GM21360 (cell line): ENCODE measurements at regions not wholly inside any gene's neighbourhood (a gene's known extent, or its start where the extent isn't known, plus 50 kb on each side); places are given as distances from the start of the nearest gene placed in this dataset.
"Not testable (repeated sequence)": the region's sequence is repeated elsewhere in the genome, so short reads cannot be mapped to it uniquely, and the experiment has no call there.

Source experiments
- ATAC-seq: cut with Tn5 transposase; IDR thresholded peaks from one replicate; pipeline ENCODE4 v1.9.1; 2021; ENCODE audit warnings: mild to moderate bottlenecking, moderate library complexity; ENCODE audit not compliant: unreplicated experiment

DNA sequence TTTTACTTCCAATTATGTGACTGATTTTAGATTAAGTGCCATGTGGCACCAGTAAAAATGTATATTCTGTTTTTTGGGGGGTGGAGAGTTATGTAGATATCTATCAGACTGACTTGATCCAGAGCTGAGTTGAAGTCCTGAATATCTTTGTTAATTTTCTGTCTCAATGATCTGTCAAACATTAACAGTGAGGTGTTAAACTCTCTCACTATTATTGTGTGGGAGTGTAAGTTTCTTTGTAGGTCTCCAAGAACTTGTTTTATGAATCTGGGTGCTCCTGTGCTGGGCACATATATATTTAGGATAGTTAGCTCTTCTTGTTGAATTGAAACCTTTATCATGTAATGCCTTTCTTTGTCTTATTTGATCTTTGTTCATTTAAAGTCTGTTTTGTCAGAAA lies 276.5 kb upstream of the USP25 start:
- no peak for ATAC-seq

GRCh38 chr21:15453785-15454184 lies 276.0 kb upstream of the USP25 start:
- not testable (repeated sequence) for ATAC-seq

DNA sequence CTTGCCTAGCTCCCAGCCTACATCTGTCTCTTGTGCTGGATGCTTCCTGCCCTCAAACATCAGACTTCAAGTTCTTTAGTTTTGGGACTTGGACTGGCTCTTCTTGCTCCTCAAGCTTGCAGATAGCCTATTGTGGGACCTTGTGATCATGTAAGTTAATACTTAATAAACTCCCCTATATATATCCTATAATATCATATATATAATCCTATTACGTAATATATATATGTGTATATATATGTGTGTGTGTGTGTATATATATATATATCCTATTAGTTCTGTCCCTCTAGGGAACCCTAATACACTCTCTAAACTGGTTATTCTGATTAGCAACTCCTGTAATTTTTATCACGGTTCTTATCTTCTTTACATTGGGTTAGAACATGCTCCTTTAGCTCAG lies 274.9 kb upstream of the USP25 start:
- ATAC-seq = not testable (repeated sequence)

DNA sequence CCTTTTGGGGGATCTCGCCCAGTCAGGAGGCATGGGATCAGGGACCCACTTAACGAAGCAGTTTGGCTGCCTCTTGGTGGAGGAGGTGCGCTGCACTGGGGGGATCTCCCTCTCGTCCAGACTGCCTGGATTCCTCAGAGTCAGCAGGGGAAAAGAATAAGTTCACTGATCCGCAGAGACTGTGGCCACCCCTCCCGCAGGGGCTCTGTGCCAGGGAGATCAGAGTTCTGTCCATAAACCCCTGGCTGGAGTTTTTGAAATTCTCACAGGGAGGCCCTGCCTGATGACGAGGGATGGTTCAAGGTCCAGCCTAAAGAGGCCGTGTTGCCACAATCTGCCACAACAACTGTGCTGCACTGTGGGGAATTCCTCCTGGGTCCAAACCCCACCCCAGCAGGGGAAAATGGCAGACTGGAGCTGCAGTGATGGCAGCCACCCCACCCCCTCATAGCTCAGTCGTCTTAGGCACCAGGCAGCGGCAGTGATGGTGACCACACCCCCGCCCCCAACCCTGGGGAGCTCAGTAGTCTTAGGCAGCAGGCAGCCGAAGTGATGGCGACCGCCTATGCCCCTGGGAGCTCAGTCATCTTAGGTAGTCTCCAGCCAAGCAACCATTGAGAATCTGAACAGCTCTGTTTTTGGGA lies 273.8 kb upstream of the USP25 start:
- no peak for ATAC-seq

GRCh38 chr21:15457965-15458364 lies 271.8 kb upstream of the USP25 start:
- ATAC-seq = no peak

- ATAC-seq = no peak
Observed at GRCh38 chr21:15462092-15462491, 267.7 kb upstream of the USP25 start.

- no peak for ATAC-seq
Observed at GRCh38 chr21:15466329-15466728, 263.5 kb upstream of the USP25 start.

DNA sequence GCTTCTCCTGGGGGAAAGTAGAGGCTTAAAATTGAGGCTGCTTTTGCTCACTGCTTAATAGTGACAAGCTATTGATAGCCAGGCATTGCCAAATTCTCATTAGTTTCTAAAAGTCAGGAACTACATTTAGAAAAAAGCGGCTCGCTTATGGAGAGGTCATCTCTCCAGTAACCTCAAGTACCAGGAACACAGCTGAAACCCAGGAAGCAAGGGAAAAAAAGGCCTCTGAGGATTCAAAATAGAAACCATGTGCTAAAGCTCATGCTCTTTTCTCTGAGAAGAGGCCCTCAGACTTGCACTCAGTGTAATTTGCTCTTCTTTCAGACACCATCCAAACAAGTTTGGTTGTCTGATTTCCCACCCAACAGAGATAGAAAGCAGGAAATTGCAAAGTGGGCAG lies 261.4 kb upstream of the USP25 start:
- no peak for ATAC-seq

DNA sequence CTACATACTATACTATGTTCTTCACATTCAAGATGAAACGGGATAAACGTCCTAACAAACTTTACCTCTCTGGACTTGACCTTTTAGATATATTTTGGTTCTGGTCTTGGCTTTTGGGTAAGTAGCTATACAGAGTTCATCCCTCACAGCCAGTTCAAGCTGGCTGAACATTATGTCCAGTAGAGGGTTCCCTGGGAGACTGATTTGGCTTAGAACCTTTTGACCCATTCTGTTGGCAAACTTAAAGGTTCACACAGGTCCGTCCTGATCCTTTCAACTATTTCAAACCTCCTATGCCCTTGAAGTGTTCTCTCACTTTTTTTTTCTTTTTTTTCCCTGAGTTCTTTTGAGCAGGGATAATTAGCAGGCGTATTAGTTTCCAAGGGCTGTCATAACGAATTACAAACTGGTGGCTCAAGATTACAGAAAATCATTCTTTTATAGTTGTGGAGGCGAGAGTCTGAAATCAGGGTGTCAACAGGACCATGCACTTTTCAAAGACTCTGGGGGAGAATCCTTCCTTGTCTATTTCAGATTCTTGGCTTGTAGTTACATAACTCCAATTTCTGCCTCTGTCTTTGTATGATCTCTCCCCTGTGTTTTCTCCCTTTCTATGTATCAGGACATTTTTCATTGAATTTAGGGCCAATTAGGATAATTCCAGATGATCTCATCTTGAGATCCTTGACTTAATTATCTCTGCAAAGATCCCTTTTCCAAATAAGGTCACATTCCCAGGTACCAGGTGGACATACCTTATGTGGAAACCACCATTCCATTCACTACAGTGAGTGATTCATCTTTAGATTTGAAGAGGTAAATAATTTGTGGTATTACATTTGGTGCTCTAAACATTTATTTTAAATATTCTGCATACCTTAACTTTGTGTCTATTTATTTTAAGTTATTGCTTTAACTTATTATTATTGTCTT lies 257.4 kb upstream of the USP25 start:
- no peak for ATAC-seq

GRCh38 chr21:15477773-15478172 lies 252.0 kb upstream of the USP25 start:
- not testable (repeated sequence) for ATAC-seq

- no peak for ATAC-seq
Observed at GRCh38 chr21:15480160-15480559, 249.6 kb upstream of the USP25 start.

DNA sequence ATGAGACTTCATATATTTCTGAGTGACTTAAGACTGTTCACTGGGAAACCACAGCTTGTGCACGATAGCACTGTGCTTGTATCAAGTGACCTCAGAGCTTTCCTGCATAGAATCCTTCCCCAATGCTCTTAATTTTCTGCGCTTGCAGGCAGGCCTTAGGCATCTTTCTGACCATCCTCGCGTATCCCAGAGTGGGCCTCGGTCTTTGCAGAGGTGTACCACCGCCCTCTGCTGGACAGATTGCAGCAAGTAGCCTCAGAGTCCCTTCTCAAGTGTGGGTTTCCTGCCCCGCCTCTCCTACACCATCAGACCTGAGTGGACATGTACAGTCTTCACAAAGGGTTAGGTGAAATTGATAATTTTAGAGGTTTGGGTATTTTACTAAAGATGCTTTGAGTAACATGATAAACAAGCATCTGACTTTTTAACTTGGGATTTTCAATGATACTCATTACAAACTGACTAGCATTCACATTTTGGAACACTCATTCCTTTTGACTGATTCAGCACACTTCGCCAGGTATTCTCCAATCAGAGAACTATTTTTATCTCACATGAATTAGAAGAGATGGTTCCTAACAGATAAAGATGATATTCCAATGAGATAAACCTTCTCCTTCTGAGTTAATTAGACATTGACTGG lies 246.5 kb upstream of the USP25 start:
- ATAC-seq = peak; percentile 87

- ATAC-seq = no peak
Observed at GRCh38 chr21:15486460-15487195, 243.2 kb upstream of the USP25 start.

DNA sequence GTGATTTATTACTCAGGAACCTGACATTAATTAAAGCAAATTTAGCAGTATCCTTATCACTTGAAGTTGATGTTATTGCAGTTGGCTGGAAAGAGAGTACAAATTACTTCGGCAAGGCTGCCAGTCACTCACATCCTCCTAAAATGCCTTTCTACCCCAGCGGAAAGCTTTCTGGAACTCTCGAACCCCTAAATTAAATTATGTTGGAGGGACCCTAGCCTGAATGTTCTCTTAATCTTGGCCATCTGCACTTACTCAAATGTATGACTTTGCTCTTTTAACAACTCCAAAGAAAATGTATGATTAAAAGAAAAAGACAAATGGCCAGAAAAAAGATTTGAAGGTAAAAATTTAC lies 242.6 kb upstream of the USP25 start:
- no peak for ATAC-seq

DNA sequence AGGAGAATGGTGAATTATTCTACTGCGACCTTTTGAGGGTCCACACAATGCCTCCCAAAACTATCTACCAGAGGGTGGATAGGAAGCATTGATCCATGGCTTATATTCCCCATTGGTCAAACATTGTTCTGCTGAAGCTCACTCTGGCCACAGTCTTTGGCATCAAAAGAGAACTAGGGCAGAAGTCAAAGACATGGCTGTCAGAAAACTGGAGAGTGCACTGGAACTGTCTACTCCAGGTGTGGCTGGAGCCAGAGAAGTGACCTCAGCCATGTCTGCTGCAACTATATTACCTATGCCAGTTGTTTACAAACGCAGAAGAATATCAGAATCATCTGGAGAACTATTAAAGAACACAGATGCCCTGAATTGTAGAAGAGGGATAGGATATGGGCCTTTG lies 238.7 kb upstream of the USP25 start:
- no peak for ATAC-seq

DNA sequence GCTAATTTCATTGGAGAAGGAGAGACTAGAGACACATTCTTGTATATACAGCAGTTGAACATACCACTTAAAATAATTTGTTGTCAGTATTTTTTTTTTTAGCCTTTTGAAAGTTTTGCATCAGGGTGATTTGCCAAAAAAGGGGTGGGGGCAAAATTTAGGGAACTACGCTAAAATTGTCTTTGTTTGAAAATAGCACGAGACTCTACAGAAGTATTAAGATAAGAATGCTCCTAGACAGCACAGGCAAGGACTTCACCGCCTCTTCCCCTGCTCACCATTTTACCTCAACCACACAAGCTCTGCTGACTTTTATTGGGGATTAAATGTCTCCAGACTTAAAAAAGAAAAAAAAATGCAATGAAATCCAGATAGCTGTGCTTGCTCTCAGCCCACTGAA lies 236.1 kb upstream of the USP25 start:
- no peak for ATAC-seq

GRCh38 chr21:15494481-15494880 lies 235.3 kb upstream of the USP25 start:
- ATAC-seq = no peak

DNA sequence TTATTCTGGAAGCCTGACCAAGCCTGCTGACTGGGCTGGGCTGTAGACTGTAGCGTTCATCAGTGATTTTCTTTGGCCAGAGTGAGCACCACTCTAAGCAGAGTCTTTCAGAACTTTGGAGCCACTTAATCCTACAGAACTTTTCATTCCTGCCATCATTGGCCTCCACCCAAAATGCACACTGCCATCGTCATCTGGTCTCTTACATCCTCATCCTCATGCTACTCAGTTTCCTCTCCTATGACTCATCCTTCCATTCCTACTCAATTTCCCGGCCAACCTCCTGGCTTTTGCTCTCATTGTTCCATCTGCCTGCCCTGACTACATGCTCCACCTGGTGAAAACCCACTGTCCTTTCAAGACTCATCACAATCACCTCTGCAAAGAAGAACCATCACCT lies 233.8 kb upstream of the USP25 start:
- ATAC-seq = no peak

DNA sequence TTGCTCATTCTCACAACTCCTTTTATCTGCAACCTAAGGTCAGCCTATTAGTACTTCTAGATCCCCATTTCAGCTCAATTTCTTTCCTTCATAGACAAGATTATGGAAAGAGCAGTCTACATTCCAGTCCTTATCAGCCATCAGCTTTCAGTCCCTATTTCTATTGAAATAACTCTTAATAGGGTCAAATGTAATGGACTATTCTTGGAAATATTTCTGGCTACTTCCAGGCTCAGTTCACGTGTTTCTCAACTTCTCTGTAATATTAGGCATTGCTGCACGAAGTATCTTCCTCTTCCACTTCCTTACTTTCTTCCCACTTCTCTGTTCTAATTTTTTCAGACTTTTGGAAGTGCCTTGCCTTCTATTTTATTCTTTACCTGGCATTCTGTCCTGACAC lies 232.9 kb upstream of the USP25 start:
- no peak for ATAC-seq

- ATAC-seq = no peak
Observed at GRCh38 chr21:15498455-15498854, 231.3 kb upstream of the USP25 start.

DNA sequence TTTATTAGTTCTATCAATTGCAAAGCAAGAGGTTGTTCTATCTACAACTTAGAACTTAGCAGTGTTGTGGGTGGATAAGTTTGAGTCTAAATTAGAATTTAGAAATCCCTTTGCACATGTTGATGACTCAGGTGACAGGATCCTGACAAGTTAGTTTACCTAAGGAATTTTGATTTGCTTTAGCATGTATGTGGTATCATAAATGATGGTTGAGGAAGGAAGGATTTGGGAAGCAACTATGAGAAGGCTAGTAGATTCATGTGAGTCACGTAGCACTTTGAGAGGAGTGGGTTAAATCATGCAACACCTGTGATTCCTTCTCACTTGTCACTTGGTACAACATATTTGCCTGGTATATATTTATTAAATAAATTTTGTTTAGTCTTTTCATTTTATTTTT lies 223.7 kb upstream of the USP25 start:
- no peak for ATAC-seq
